ENCODE measurements at regions not wholly inside any gene's neighbourhood (a gene's known extent, or its start where the extent isn't known, plus 50 kb on each side); places are given as distances from the start of the nearest gene placed in this dataset.

DNA sequence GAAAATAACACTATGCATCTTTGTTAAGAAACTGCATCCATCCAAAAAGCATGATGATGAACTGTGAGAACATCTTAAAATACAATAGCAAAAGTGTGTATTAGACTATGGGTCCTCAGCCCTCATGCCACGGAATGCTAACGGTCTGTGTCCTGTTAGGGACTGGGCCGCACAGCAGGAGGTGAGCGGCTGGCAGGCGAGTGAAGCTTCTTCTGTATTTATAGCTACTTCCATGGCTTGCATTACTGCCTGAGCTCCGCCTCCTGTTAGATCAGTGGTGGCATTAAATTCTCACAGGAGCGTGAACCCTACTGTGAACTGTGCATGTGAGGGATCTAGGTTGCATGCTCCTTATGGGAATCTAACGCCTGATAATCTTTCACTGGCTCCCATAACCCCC lies 129.8 kb downstream of the NXNL2 start:
- Histone ChIP-seq H3K27me3 (ENCODE audit: low read depth, low read length) (no peaks in the 10 kb centered on the region), H3K4me1 (ENCODE audit: low read length) (no peaks in the 10 kb centered on the region), H3K9me3 (ENCODE audit: insufficient read depth, low read length) (no peaks in the 10 kb centered on the region), H3K79me2 (ENCODE audit: low read length) (no peaks in the 10 kb centered on the region), H3K4me3 (ENCODE audit: low read length) (no peak overlapping the region), H3K27ac (ENCODE audit: low read length) (no peak overlapping the region), H3K4me2 (ENCODE audit: low read length) (no peak overlapping the region), H3K9ac (ENCODE audit: low read length) (no peak overlapping the region), H2AFZ (ENCODE audit: low read depth, low read length) (no peak overlapping the region), H4K20me1 (ENCODE audit: insufficient read depth, low read length) (no peaks in the 10 kb centered on the region), H3K36me3 (replicated peaks; ENCODE audit: low read depth, low read length) (no peaks in the 10 kb centered on the region)
- TF ChIP-seq, protein P1, sequence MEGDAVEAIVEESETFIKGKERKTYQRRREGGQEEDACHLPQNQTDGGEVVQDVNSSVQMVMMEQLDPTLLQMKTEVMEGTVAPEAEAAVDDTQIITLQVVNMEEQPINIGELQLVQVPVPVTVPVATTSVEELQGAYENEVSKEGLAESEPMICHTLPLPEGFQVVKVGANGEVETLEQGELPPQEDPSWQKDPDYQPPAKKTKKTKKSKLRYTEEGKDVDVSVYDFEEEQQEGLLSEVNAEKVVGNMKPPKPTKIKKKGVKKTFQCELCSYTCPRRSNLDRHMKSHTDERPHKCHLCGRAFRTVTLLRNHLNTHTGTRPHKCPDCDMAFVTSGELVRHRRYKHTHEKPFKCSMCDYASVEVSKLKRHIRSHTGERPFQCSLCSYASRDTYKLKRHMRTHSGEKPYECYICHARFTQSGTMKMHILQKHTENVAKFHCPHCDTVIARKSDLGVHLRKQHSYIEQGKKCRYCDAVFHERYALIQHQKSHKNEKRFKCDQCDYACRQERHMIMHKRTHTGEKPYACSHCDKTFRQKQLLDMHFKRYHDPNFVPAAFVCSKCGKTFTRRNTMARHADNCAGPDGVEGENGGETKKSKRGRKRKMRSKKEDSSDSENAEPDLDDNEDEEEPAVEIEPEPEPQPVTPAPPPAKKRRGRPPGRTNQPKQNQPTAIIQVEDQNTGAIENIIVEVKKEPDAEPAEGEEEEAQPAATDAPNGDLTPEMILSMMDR (IDR thresholded peaks at IDR 0.05; ENCODE audit: low read depth, low read length), result no peak
- TF ChIP-seq EZH2phosphoT487 (IDR thresholded peaks at IDR 0.05; ENCODE audit: low read depth), result no peak

DNA sequence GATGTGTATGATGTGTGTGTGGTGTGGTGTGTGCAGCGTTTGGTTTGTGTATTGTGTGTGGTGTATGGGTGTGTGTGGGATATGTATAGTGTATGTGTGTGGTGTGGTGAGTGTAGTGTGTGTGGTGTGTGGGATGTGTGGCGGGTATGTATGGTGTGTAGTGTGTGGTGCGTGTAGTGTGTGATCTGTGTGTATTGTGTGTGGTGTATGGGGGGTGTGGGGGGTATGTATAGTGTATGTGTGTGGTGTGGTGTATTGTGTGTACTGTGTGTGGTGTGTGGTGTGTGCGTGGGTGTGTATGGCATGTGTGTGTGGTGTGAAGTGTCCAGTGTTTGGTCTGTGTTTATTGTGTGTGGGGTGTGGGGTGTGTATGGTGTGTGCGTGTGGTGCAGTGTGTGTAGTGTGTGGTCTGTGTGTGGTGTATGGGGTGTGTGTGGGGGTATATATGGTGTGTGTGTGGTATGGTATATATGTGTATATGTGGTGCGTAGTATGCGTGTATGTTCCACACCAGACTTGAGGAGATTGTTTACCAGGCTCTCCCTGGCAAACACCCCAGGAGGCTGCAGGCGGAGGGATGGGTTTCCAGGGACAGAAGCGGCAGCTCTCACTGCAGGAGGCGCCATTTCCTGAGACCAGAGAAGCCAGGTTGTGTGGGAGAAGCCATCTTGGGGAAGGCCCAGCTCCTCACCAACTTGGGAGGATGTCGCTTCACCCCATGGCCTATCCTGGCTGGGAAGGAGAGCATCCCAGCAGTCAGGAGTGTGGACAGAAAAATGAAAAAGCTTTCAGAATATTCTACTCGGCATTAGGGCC lies 138.1 kb downstream of the NXNL2 start:
- Histone ChIP-seq H4K20me1 (ENCODE audit: insufficient read depth, low read length) (no peaks in the 10 kb centered on the region), H3K9me3 (ENCODE audit: insufficient read depth, low read length) (no peaks in the 10 kb centered on the region), H3K36me3 (replicated peaks; ENCODE audit: low read depth, low read length) (no peaks in the 10 kb centered on the region), H3K9ac (ENCODE audit: low read length) (no peak overlapping the region), H3K4me1 (ENCODE audit: low read length) (no peaks in the 10 kb centered on the region), H3K4me2 (ENCODE audit: low read length) (no peak overlapping the region), H3K27ac (ENCODE audit: low read length) (no peak overlapping the region), H3K27me3 (ENCODE audit: low read depth, low read length) (no peaks in the 10 kb centered on the region), H3K79me2 (ENCODE audit: low read length) (no peaks in the 10 kb centered on the region), H3K4me3 (ENCODE audit: low read length) (no peak overlapping the region), H2AFZ (ENCODE audit: low read depth, low read length) (no peak overlapping the region)
- TF ChIP-seq, protein P1 (IDR thresholded peaks at IDR 0.05; ENCODE audit: low read depth, low read length), result no peak
- TF ChIP-seq EZH2phosphoT487 (IDR thresholded peaks at IDR 0.05; ENCODE audit: low read depth), result no peak

DNA sequence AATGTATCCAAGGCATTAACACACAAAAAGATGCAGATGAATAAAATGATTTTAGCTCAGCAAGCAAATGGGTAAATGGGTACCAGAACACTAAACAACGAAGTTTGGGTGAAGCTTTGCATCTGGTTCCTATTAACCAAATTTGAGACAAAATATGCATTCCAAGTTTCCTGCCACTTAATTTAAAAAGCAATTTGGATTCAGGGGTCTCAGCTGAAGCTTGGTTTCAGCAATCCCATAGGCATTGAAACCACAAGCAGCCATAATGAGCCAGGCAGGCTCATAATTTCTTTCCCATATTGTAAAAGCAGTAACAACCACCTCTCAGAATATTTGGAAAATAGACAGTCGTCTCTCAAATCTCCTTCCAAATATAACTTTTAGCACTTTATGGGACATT lies 138.9 kb downstream of the NXNL2 start:
- TF ChIP-seq, protein P1 (IDR thresholded peaks at IDR 0.05; ENCODE audit: low read depth, low read length), result no peak
- TF ChIP-seq EZH2phosphoT487 (IDR thresholded peaks at IDR 0.05; ENCODE audit: low read depth), result no peak
- no peak overlapping the region for H2AFZ ChIP-seq (ENCODE audit: low read depth, low read length)

DNA sequence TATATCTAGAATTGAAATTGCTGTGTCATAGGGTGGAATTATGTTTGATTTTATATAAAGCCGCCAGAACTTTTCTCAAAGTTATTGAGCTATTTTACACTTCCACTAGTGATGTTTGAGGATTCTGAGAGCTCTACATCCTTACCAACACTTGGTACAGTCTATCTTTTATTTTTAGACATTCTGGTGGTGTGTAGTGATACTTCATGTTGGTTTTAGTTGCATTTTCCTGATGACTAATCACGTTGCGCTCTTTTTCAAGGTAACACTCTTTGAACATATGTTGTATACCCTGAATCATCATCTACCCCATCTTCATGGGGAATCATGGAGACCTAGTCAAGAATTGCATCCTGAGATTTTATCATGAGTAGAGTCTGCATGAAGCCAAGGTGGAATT lies 141.7 kb downstream of the NXNL2 start:
- Histone ChIP-seq H3K9ac (ENCODE audit: low read length) (no peak overlapping the region), H3K27ac (ENCODE audit: low read length) (no peak overlapping the region), H3K27me3 (ENCODE audit: low read depth, low read length) (no peaks in the 10 kb centered on the region), H3K9me3 (ENCODE audit: insufficient read depth, low read length) (no peaks in the 10 kb centered on the region), H3K4me2 (ENCODE audit: low read length) (no peak overlapping the region), H3K36me3 (replicated peaks; ENCODE audit: low read depth, low read length) (no peaks in the 10 kb centered on the region), H2AFZ (ENCODE audit: low read depth, low read length) (no peak overlapping the region), H3K4me3 (ENCODE audit: low read length) (no peak overlapping the region), H4K20me1 (ENCODE audit: insufficient read depth, low read length) (no peaks in the 10 kb centered on the region), H3K4me1 (ENCODE audit: low read length) (no peaks in the 10 kb centered on the region), H3K79me2 (ENCODE audit: low read length) (no peaks in the 10 kb centered on the region)
- TF ChIP-seq, protein P1 (IDR thresholded peaks at IDR 0.05; ENCODE audit: low read depth, low read length), result no peak
- TF ChIP-seq EZH2phosphoT487 (IDR thresholded peaks at IDR 0.05; ENCODE audit: low read depth), result no peak

More for the DNA sequence above, 138.9 kb downstream of the NXNL2 start:
- no peaks in the 10 kb centered on the region for H3K4me1 ChIP-seq (ENCODE audit: low read length)
- H3K27me3 ChIP-seq (ENCODE audit: low read depth, low read length), result no peaks in the 10 kb centered on the region
- no peaks in the 10 kb centered on the region for H4K20me1 ChIP-seq (ENCODE audit: insufficient read depth, low read length)
- H3K79me2 ChIP-seq (ENCODE audit: low read length), result no peaks in the 10 kb centered on the region
- H3K36me3 ChIP-seq (replicated peaks; ENCODE audit: low read depth, low read length), result no peaks in the 10 kb centered on the region
- H3K4me3 ChIP-seq (ENCODE audit: low read length), result no peak overlapping the region
- no peaks in the 10 kb centered on the region for H3K9me3 ChIP-seq (ENCODE audit: insufficient read depth, low read length)
- no peak overlapping the region for H3K9ac ChIP-seq (ENCODE audit: low read length)
- H3K4me2 ChIP-seq (ENCODE audit: low read length), result no peak overlapping the region
- no peak overlapping the region for H3K27ac ChIP-seq (ENCODE audit: low read length)
